ENCODE measurements at regions not wholly inside any gene's neighbourhood (a gene's known extent, or its start where the extent isn't known, plus 50 kb on each side); places are given as distances from the start of the nearest gene placed in this dataset.

GRCh38 chr2:121078899-121079298 lies 206.1 kb downstream of the TFCP2L1 start:
- intact Hi-C loops (cut with DNase I; ENCODE audit: low total_unique reads), result no loop called here

DNA sequence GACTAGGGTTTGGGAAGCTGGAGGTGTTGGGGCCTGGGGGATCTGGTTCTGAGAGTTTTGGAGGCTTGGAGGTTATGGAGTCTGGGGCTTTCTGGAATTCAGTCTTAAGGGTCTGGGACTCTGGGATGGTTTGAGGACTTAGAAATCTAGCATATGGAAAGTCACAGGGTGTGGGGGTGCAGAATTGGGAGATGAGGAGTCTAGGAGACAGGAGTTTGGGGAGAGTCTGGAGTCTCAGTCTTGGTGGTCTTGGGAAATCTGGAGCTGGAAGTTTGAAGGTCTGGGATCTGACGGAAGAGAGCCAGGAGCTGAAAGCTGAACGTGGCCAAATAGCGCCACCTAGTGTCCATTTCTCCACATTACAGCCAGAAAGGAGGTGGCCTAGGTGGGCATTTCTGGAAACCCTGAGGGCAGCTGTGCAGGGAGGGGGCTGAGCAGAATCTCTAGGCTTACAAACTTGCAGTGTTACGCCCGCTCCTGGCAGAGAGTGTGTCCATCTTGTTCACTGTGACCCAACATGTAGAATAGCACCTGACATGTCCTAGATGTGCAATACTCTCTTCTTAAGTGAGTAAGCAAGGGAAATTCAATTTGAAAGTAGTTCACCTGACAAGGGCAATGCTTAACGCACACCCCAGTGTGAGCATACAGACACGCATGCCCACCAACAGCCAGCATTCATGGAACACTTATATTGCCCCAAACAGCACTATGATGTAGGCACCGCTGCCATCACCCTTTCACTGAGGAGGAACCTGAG lies 204.8 kb downstream of the TFCP2L1 start:
- WGBS, 2 donors (ENCODE audit: low coverage in 1 of 2), result 21 to 27% methylated on average over 2 to 8 of the region's 8 CpGs
- Histone ChIP-seq H3K4me3 (no peak overlapping the region), H3K27me3 (peaks cover 35% of the 10 kb centered on the region), H3K27ac (no peak overlapping the region), H3K9me3 (no peaks in the 10 kb centered on the region), H3K36me3 (no peaks in the 10 kb centered on the region), H3K4me1 (peaks cover 0 to 5% (median 2%) of the 10 kb centered on the region in 4 donors)
- no peak for TF ChIP-seq POLR2A (IDR thresholded peaks at IDR 0.05)
- TF ChIP-seq POLR2AphosphoS5 (IDR thresholded peaks at IDR 0.05), result no peak
- no peak for TF ChIP-seq EP300 (IDR thresholded peaks at IDR 0.05; ENCODE audit: low read depth)
- TF ChIP-seq CTCF (IDR thresholded peaks at IDR 0.05), result peak; percentile 87 to 90 (median 90)
- in situ Hi-C loops (cut with MboI; ENCODE audit: low pct_ligation_motif_present in 1 of 4, low pct_unique_long_range_greater_than_20kb in 1 of 4, low sequenced_read_pairs in 3 of 4), result loop anchor here in 3 of 4 donors (5.0 to 25.0 kb wide), 4 partner anchors 282 to 632 kb away; no protein-coding TSS in a partner anchor
- peak; percentile 58 for DNase-seq
- intact Hi-C loops (cut with DNase I; ENCODE audit: low total_unique reads), result loop anchor here (2.0 to 5.0 kb wide), 2 partner anchors 385 to 753 kb away; no protein-coding TSS in a partner anchor

More at GRCh38 chr2:121078899-121079298, 206.1 kb downstream of the TFCP2L1 start:
- 47% methylated on average over 7 of the region's 7 CpGs; no CpG with 5 or more reads in 1 of the 2 donors for WGBS, 2 donors (ENCODE audit: low coverage in 1 of 2)
- in situ Hi-C loops (cut with MboI; ENCODE audit: low pct_ligation_motif_present in 1 of 4, low pct_unique_long_range_greater_than_20kb in 1 of 4, low sequenced_read_pairs in 3 of 4), result loop anchor here in 3 of 4 donors (5.0 to 25.0 kb wide), 4 partner anchors 283 to 633 kb away; no protein-coding TSS in a partner anchor
- H3K9me3 ChIP-seq, result no peaks in the 10 kb centered on the region
- H3K36me3 ChIP-seq, result no peaks in the 10 kb centered on the region
- no peak overlapping the region for H3K4me3 ChIP-seq
- no peak overlapping the region for H3K27ac ChIP-seq
- DNase-seq, result peak; percentile 18
- TF ChIP-seq POLR2AphosphoS5 (IDR thresholded peaks at IDR 0.05), result no peak
- TF ChIP-seq CTCF (IDR thresholded peaks at IDR 0.05), result no peak
- TF ChIP-seq EP300 (IDR thresholded peaks at IDR 0.05; ENCODE audit: low read depth), result no peak
- no peak for TF ChIP-seq POLR2A (IDR thresholded peaks at IDR 0.05)
- peaks cover 39% of the 10 kb centered on the region for H3K27me3 ChIP-seq
- H3K4me1 ChIP-seq, result peaks cover 0 to 11% (median 4%) of the 10 kb centered on the region in 4 donors

DNA sequence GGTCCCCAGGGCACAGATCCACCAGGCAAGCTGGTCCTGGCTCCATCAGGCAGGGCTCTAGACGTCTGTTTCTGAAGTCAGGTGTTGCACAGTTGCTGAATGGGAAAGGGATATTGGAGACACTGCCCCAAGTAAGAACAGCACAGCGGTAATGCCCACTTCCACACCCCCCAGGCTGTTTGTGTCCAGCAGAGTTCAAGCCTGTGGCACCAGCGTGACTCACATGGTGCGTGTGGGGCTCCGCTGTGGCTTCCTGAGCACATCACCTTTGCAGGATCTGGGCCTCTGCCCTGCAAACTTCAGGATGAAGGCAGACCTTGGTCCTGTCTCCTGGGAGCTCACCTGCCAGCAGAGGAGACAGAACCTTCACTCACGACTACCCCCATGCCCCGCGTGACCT lies 203.3 kb downstream of the TFCP2L1 start:
- WGBS, 2 donors (ENCODE audit: low coverage in 1 of 2), result 90 to 91% methylated on average over 2 to 5 of the region's 8 CpGs
- DNase-seq, result no peak
- intact Hi-C loops (cut with DNase I; ENCODE audit: low total_unique reads) (loop anchor here (2.0 to 5.0 kb wide), 2 partner anchors 387 to 754 kb away; no protein-coding TSS in a partner anchor), in situ Hi-C loops (cut with MboI; ENCODE audit: low pct_ligation_motif_present in 1 of 4, low pct_unique_long_range_greater_than_20kb in 1 of 4, low sequenced_read_pairs in 3 of 4) (loop anchor here in 3 of 4 donors (5.0 to 25.0 kb wide), 4 partner anchors 281 to 631 kb away; no protein-coding TSS in a partner anchor)
- Histone ChIP-seq H3K9me3 (no peaks in the 10 kb centered on the region), H3K4me1 (peaks cover 0 to 4% (median 0%) of the 10 kb centered on the region in 4 donors), H3K27ac (no peak overlapping the region), H3K27me3 (peaks cover 20% of the 10 kb centered on the region), H3K4me3 (no peak overlapping the region), H3K36me3 (no peaks in the 10 kb centered on the region)
- TF ChIP-seq CTCF (IDR thresholded peaks at IDR 0.05) (no peak), POLR2AphosphoS5 (IDR thresholded peaks at IDR 0.05) (no peak), EP300 (IDR thresholded peaks at IDR 0.05; ENCODE audit: low read depth) (no peak), POLR2A (IDR thresholded peaks at IDR 0.05) (no peak)

DNA sequence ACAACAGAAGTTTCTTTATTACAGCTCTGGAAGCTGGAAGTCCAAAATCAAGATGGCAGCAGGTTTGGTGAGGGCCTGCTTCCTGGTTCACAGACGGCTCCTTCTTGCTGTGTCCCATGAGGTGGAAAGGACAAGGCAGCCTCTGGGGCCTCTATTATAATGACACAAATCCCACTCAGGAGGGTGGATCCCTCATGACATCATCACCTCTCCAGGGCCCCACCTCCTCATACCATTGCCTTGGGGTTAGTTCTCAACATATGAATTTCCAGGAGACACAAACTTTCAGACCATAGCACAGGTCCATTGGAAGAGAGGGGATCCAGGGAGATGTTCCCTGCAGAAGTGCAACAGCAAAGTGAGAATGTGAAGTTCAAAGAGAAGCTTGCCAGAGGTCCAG lies 202.8 kb downstream of the TFCP2L1 start:
- peaks cover 0 to 4% (median 0%) of the 10 kb centered on the region in 4 donors for H3K4me1 ChIP-seq
- in situ Hi-C loops (cut with MboI; ENCODE audit: low pct_ligation_motif_present in 1 of 4, low pct_unique_long_range_greater_than_20kb in 1 of 4, low sequenced_read_pairs in 3 of 4) (loop anchor here in 3 of 4 donors (5.0 to 25.0 kb wide), 4 partner anchors 280 to 630 kb away; no protein-coding TSS in a partner anchor), intact Hi-C loops (cut with DNase I; ENCODE audit: low total_unique reads) (loop anchor here (5.0 kb wide), 1 partner anchor 755 kb away; no protein-coding TSS in a partner anchor)
- TF ChIP-seq EP300 (IDR thresholded peaks at IDR 0.05; ENCODE audit: low read depth), result no peak
- TF ChIP-seq POLR2A (IDR thresholded peaks at IDR 0.05), result no peak
- TF ChIP-seq POLR2AphosphoS5 (IDR thresholded peaks at IDR 0.05), result no peak
- no peak for TF ChIP-seq CTCF (IDR thresholded peaks at IDR 0.05)
- no peak overlapping the region for H3K27ac ChIP-seq
- 60 to 100% methylated on average over 1 of the region's 1 CpG for WGBS, 2 donors (ENCODE audit: low coverage in 1 of 2)
- H3K4me3 ChIP-seq, result no peak overlapping the region
- H3K27me3 ChIP-seq, result peaks cover 20% of the 10 kb centered on the region
- DNase-seq, result no peak
- no peaks in the 10 kb centered on the region for H3K36me3 ChIP-seq
- H3K9me3 ChIP-seq, result no peaks in the 10 kb centered on the region
